Erythroblast (primary cell): ENCODE measurements at regions not wholly inside any gene's neighbourhood (a gene's known extent, or its start where the extent isn't known, plus 50 kb on each side); places are given as distances from the start of the nearest gene placed in this dataset.

Experiments
- DNase-seq, 2 experiments: peaks; one replicate each; lab custom pipeline; 2025; lab: John Stamatoyannopoulos, UW
- GATA1 ChIP-seq: IDR thresholded peaks from 2 replicates; pipeline ENCODE4 v1.6.1; 2011; ENCODE audit warnings: low read depth, mild to moderate bottlenecking, control low read depth, low read length, moderate library complexity
- POLR2A ChIP-seq: IDR thresholded peaks from 2 replicates; pipeline ENCODE4 v1.6.1; 2011; ENCODE audit warnings: mild to moderate bottlenecking, low read length

DNA sequence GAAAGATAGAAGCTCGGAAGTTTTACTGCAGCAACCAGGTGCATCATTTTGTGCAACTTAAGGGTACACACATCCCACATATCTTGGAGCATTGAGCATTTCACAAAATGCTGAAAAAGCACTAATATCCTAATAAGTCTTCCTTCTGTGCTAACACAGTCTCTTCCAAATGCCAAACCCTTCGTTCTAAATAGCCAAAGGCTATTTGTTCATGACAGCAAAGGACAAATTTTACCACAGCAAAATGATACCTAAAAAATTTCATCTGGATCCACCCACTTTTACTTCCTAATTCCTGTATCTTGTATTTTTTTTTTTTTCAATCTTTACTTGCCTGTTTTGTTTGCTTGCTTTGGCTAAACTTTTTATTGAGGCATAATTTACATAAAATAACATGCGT lies 435.0 kb downstream of the RND3 start:
- no peak for TF ChIP-seq POLR2A
- no peak for TF ChIP-seq GATA1
- no peak for DNase-seq

DNA sequence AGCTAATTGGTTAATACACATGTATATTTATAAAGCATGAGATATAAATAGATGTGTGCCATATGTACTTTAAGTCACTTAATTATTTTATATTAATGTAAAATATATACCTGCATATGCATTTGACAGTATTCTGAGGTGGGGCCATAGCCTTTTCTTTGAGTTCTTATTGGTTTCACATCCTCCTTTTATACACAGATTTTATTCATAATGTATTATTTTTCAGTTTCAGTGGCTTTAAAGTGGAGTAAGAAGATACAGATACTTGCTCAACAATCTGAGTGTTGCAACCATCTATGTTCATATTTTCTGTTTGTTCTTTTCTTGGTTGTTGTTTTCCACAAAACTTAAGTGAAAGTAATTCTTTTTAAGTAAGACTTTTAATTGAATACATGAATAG lies 436.5 kb downstream of the RND3 start:
- TF ChIP-seq GATA1 (no peak), POLR2A (no peak)
- no peak for DNase-seq

DNA sequence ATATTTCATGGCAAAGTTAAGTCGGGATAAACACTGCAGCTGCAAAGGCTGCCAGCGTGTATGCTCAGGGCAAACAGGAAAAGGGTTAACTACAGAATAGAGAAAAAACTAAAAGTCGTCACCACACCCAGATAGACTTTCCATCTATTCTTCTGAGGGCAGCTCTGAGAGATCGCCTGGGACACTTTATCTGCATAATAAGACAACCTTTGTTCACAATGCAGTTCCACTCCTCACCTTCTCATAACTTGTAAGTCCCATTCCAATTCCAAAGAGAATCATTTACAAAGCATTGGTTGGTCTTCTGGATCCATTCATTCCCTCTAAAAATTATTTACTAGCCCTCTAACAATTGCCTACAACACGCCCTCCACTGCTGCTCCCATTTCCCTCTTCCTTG lies 437.4 kb downstream of the RND3 start:
- no peak for TF ChIP-seq GATA1
- no peak for TF ChIP-seq POLR2A
- DNase-seq = no peak

- TF ChIP-seq POLR2A (no peak), GATA1 (no peak)
- DNase-seq = no peak
Observed at GRCh38 chr2:150047620-150048222, 439.7 kb downstream of the RND3 start.

DNA sequence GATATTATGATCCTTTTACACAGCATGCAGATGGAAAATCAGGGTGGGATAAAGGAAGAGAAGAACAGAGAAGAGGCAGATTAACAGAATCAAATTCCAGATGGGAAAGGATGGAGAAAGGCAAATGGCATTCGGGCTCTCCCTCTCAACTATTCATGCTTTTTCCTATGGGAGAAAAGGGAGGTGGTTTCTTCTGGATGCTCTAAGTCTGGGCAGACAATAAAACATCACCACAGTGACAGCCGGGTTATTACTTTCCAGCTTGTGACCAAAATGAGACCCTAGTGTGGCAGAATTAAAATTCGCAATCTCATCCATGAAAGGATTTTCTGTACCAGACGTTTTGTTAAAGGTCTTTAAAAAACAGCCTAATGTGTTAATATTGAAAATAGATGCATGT lies 440.7 kb downstream of the RND3 start:
- no peak for DNase-seq
- TF ChIP-seq GATA1 (no peak), POLR2A (no peak)

GRCh38 chr2:150046211-150046610 lies 441.3 kb downstream of the RND3 start:
- TF ChIP-seq POLR2A = no peak
- TF ChIP-seq GATA1 = no peak
- no peak for DNase-seq

GRCh38 chr2:150045601-150046000 lies 441.9 kb downstream of the RND3 start:
- DNase-seq = no peak
- TF ChIP-seq GATA1 = no peak
- no peak for TF ChIP-seq POLR2A

DNA sequence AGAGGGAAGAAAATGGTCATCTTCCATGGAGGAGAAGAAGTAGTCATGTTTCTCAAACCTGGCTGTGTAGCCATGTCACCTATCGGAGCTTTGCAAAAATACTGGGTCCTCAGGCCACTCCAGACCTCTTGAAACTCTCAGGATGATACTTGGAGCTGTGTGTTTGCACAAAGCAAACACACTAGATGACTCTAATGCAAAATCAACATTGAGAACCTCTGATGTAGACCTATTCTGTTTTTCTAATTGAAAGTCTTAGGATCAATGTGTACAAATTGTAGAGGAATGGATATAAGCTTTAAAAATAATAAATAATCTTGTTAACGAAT lies 444.3 kb downstream of the RND3 start:
- no peak for TF ChIP-seq POLR2A
- no peak for TF ChIP-seq GATA1
- no peak for DNase-seq

GRCh38 chr2:150042500-150043171 lies 444.8 kb downstream of the RND3 start:
- no peak for TF ChIP-seq POLR2A
- TF ChIP-seq GATA1 = no peak
- DNase-seq = no peak

GRCh38 chr2:150041722-150042425 lies 445.6 kb downstream of the RND3 start:
- no peak for DNase-seq
- TF ChIP-seq GATA1 (no peak), POLR2A (no peak)

- DNase-seq = no peak
- TF ChIP-seq GATA1 (no peak), POLR2A (no peak)
Observed at GRCh38 chr2:150036622-150037021, 449.0 kb upstream of the MMADHC start.

DNA sequence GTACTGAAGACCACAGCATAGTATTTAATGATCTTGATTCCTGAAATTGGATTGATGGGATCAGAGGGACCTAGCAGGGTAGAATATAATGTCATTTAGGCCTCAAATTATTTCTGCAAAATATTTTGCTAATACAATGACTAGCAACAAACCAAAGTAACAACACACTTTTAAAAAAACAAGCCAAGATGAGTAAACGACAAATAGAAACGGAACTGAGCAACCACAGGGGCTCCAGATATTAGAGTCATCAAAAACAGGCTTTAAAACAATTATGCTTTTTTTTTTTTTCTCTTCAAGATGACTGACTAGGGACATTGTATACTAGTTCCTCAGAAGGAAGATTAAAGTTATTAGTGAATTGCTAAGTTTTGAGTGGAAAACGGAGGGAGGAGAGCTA lies 447.1 kb upstream of the MMADHC start:
- no peak for DNase-seq
- TF ChIP-seq POLR2A = no peak
- no peak for TF ChIP-seq GATA1

DNA sequence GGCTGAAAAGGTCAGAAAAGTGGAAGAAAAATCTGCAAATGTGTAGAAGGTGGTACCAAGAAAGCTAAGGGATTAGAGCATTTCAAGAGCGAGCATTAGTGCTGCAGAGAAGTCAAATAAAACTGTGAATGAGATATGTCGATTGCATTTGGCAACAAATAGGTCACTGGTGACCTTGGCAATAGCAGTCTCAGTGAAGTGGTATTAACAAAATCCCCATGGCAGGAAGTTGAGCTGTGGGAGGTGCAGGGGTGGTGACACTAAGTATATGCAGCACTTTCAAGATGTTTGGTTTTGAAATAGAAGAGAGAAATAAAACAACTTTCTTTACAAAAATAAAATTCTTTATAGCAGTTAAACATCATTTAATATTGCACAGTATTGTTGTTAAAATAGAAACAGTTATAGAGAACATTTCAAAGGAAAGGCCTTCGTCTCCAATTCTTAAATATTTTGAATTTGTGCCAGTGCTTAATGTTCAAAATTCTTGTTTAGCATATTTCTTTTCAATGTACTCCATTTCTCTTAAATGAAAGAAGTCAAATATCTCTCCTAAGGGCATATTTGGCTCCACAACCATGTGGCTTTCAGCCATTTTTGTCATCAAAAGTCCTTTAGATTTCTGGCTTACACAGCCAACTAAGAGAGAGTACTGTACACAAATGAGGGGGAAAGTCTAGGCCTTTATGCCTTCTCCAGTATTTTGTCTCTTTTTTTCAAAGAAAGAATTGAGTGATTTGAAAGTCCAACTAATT lies 443.0 kb upstream of the MMADHC start:
- DNase-seq = no peak
- TF ChIP-seq POLR2A (no peak), GATA1 (no peak)

DNA sequence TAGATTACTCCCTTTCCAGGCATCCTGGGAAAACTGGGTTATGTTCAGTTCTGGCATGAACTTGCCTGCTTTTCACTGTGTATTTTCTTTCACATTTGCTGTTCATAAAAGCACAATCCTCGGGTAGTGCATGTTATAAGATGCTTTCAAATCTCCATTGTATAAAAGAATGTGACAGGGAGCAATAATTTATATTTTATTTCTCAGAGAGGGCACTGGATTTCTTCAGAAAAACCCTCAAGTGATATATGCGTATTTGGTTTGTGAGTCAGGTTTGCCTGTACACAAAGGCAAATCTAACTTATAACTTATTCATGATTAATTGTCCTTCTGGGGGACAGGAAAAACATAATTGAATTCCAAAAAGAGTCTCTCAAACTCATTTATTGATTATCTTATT lies 440.7 kb upstream of the MMADHC start:
- TF ChIP-seq GATA1 (no peak), POLR2A (no peak)
- no peak for DNase-seq

- no peak for DNase-seq
- TF ChIP-seq GATA1 (no peak), POLR2A (no peak)
Observed at GRCh38 chr2:150027164-150027563, 439.6 kb upstream of the MMADHC start.
